GM06990 (cell line): ENCODE measurements at regions not wholly inside any gene's neighbourhood (a gene's known extent, or its start where the extent isn't known, plus 50 kb on each side); places are given as distances from the start of the nearest gene placed in this dataset.

Experiments
- DNase-seq: peaks from one replicate; pipeline ENCODE4 v3.0.0-alpha.2; 2011; ENCODE audit not compliant: insufficient read length; ENCODE audit errors: extremely low read depth
- H3K27me3 ChIP-seq: replicated peaks from 2 replicates; pipeline ENCODE4 v1.6.0; 2011; ENCODE audit warnings: low read length; ENCODE audit not compliant: control insufficient read depth, insufficient read depth
- H3K36me3 ChIP-seq: 2 replicates; pipeline ENCODE4 v1.5.1; 2011; ENCODE audit warnings: low read length; ENCODE audit not compliant: control insufficient read depth, insufficient read depth
- H3K4me3 ChIP-seq: replicated peaks from 2 replicates; pipeline ENCODE4 v1.5.1; 2011; ENCODE audit warnings: low read depth, mild to moderate bottlenecking, control low read depth, low read length
- CTCF ChIP-seq: IDR thresholded peaks from 2 replicates; pipeline ENCODE4 v1.5.1; 2011; ENCODE audit warnings: low read length, control low read depth, mild to moderate bottlenecking, inconsistent platforms; ENCODE audit not compliant: insufficient read depth, poor library complexity, severe bottlenecking

DNA sequence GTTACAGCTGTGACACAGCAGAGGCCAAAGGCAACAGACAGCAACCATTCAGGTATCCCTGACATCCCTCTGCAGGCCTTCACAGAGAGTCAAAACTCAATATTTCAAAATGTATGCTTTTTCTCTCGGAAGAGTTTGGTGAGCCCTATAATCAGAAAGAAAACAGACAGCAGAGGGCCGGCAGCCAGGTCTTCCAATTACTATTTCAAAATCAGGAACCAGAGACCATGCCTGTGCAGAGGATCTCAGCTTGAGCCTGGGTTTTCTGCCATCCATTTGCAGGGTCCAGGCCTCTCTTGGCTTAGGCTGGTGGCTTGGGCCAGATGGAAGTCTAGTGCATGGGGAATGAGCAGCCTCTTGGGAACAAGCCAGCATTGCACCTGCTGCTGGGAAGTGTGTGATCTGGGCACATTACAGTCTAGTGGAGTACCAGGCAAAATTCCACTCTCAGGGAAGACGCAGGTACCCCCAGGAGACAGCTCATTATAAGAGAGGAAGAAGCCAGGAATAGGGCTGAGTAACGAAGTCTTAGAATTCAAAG is 231.3 kb downstream of the ENC1 start:
- TF ChIP-seq CTCF: no peak
- Histone ChIP-seq H3K27me3 (no peaks in the 10 kb centered on the region), H3K36me3 (no peaks in the 10 kb centered on the region), H3K4me3 (no peak overlapping the region)
- no peak for DNase-seq

DNA sequence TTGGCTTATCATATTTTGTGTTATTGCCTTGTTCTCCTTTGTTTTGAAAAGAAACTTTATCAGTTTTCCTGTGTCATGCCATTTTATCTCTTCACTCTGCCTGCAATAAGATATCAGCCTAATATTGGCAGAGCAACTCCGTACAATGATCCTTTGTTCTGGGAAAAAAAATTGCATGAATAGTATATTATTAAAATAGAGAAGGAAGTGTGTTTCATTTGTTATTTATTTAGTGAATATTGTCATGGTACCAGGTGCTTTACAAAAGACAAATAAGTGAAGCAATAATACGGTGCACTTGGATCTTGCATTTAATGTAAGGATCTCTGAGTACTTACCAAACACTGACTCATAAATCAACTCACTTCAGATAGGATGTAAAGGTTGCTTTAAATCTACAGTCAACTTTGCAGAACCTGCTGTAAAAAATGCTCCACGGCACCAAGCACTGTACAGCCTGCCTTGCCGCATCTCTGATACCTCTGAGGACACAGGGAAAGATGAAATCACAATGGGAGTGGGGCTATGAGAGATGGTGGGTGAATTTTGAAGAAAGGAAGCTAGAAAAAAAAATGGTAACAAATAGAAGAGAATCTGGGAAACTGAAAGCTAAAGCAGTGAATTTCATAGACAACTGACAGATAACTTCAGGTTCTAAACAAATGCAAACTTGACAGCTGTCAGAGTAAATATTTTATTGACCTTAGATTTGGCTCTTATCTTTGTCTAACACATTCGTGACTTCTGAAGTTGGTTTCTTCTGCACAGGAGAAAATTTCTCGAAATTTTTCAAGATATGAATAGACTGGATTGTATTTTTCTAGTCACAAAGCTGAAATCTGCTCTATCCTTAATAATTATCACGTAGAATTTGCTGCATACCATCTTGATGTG is 232.1 kb downstream of the ENC1 start:
- Histone ChIP-seq H3K36me3 (no peaks in the 10 kb centered on the region), H3K4me3 (no peak overlapping the region), H3K27me3 (no peaks in the 10 kb centered on the region)
- DNase-seq: no peak
- TF ChIP-seq CTCF: no peak

- no peak overlapping the region for H3K4me3 ChIP-seq
- H3K36me3 ChIP-seq: no peaks in the 10 kb centered on the region
- no peak for DNase-seq
- no peaks in the 10 kb centered on the region for H3K27me3 ChIP-seq
- no peak for TF ChIP-seq CTCF
Observed at GRCh38 chr5:74407701-74408100, 232.8 kb downstream of the ENC1 start.

- no peaks in the 10 kb centered on the region for H3K36me3 ChIP-seq
- no peak for DNase-seq
- H3K4me3 ChIP-seq: no peak overlapping the region
- H3K27me3 ChIP-seq: no peaks in the 10 kb centered on the region
- no peak for TF ChIP-seq CTCF
Observed at GRCh38 chr5:74406844-74407243, 233.7 kb downstream of the ENC1 start.

- no peak for TF ChIP-seq CTCF
- no peak for DNase-seq
- Histone ChIP-seq H3K27me3 (no peaks in the 10 kb centered on the region), H3K36me3 (no peaks in the 10 kb centered on the region), H3K4me3 (no peak overlapping the region)
Observed at GRCh38 chr5:74405593-74405992, 234.9 kb downstream of the ENC1 start.
